GM13977 (cell line): ENCODE measurements at regions not wholly inside any gene's neighbourhood (a gene's known extent, or its start where the extent isn't known, plus 50 kb on each side); places are given as distances from the start of the nearest gene placed in this dataset.

Experiments
- DNase-seq: peaks from one replicate; pipeline ENCODE4 v3.0.0; 2012; ENCODE audit warnings: low spot score
- CTCF ChIP-seq: IDR thresholded peaks from 2 replicates; pipeline ENCODE4 v1.5.1; 2012; ENCODE audit warnings: mild to moderate bottlenecking, control low read depth; ENCODE audit not compliant: insufficient read depth; ENCODE audit errors: extremely low read depth, missing control alignments
- in situ Hi-C: fragments of 300-500 bp; cut with MboI; formaldehyde crosslinking; loops from one replicate; pipeline ENCODE4 v1.12.0; 2022; ENCODE audit warnings: low sequenced_read_pairs, low pct_unique_long_range_greater_than_20kb, mixed read lengths, inconsistent platforms; ENCODE audit not compliant: unreplicated experiment

GRCh38 chr18:10285283-10285640, 169.2 kb upstream of the APCDD1 start:
- DNase-seq: peak; percentile 37
- in situ Hi-C loops: no loop called here
- TF ChIP-seq CTCF: no peak

- TF ChIP-seq CTCF: no peak
- in situ Hi-C loops: no loop called here
- no peak for DNase-seq
Observed at GRCh38 chr18:10286580-10287150, 167.8 kb upstream of the APCDD1 start.

- in situ Hi-C loops: no loop called here
- no peak for TF ChIP-seq CTCF
- DNase-seq: no peak
Observed at GRCh38 chr18:10289251-10289650, 165.2 kb upstream of the APCDD1 start.

GRCh38 chr18:10289951-10290637, 164.3 kb upstream of the APCDD1 start:
- no peak for DNase-seq
- in situ Hi-C loops: no loop called here
- TF ChIP-seq CTCF: no peak

- in situ Hi-C loops: no loop called here
- DNase-seq: peak; percentile 34
- no peak for TF ChIP-seq CTCF
Observed at GRCh38 chr18:10290638-10291235, 163.7 kb upstream of the APCDD1 start.

GRCh38 chr18:10291568-10291981, 162.9 kb upstream of the APCDD1 start:
- in situ Hi-C loops: no loop called here
- no peak for DNase-seq
- no peak for TF ChIP-seq CTCF
